H9 (cell line): ENCODE measurements at regions not wholly inside any gene's neighbourhood (a gene's known extent, or its start where the extent isn't known, plus 50 kb on each side); places are given as distances from the start of the nearest gene placed in this dataset.

ENCODE experiments used
- DNase-seq: peaks from one replicate; pipeline ENCODE4 v3.0.0-alpha.2; 2017
- H2AFZ ChIP-seq: one replicate; pipeline ENCODE4 v1.6.1; 2013; ENCODE audit warnings: mild to moderate bottlenecking, low read length, control low read depth, moderate library complexity
- H2AK5ac ChIP-seq: 2 replicates; pipeline ENCODE4 v1.6.1; 2013; ENCODE audit warnings: low read length, control low read depth, mixed read lengths; ENCODE audit not compliant: insufficient read length
- H2BK120ac ChIP-seq: one replicate; pipeline ENCODE4 v1.6.1; 2013; ENCODE audit warnings: low read depth, mild to moderate bottlenecking, low read length, control low read depth, inconsistent platforms; ENCODE audit not compliant: poor library complexity, severe bottlenecking
- H2BK12ac ChIP-seq: 2 replicates; pipeline ENCODE4 v1.6.1; 2013; ENCODE audit warnings: low read length, control low read depth, mixed read lengths, low read depth; ENCODE audit not compliant: insufficient read length
- H2BK15ac ChIP-seq: 2 replicates; pipeline ENCODE4 v1.6.1; 2013; ENCODE audit warnings: low read depth, low read length, control low read depth
- H2BK20ac ChIP-seq: one replicate; pipeline ENCODE4 v1.6.1; 2013; ENCODE audit warnings: low read depth, mild to moderate bottlenecking, low read length, control low read depth, inconsistent platforms; ENCODE audit not compliant: poor library complexity, severe bottlenecking
- H2BK5ac ChIP-seq: 2 replicates; pipeline ENCODE4 v1.6.1; 2013; ENCODE audit warnings: low read length, control low read depth, mixed read lengths; ENCODE audit not compliant: insufficient read length
- H3K14ac ChIP-seq: 2 replicates; pipeline ENCODE4 v1.6.1; 2013; ENCODE audit warnings: low read length, control low read depth; ENCODE audit not compliant: insufficient read depth
- H3K18ac ChIP-seq: 2 replicates; pipeline ENCODE4 v1.6.1; 2013; ENCODE audit warnings: low read depth, mild to moderate bottlenecking, mixed read lengths, low read length, control low read depth; ENCODE audit not compliant: insufficient read length
- H3K23ac ChIP-seq: 2 replicates; pipeline ENCODE4 v1.6.1; 2013; ENCODE audit warnings: low read length, control low read depth, mixed read lengths, low read depth; ENCODE audit not compliant: insufficient read length
- H3K23me2 ChIP-seq: 2 replicates; pipeline ENCODE4 v1.6.1; 2013; ENCODE audit warnings: low read depth, mild to moderate bottlenecking, mixed read lengths, low read length, control low read depth; ENCODE audit not compliant: insufficient read length, poor library complexity, severe bottlenecking
- H3K27ac ChIP-seq: 2 replicates; pipeline ENCODE4 v1.5.1; 2013; ENCODE audit warnings: low read length, control low read depth, mixed read lengths, low read depth; ENCODE audit not compliant: insufficient read length
- H3K27me3 ChIP-seq: 2 replicates; pipeline ENCODE4 v1.6.1; 2013; ENCODE audit warnings: low read length, control low read depth, inconsistent platforms; ENCODE audit not compliant: insufficient read depth
- H3K4ac ChIP-seq: 2 replicates; pipeline ENCODE4 v1.6.1; 2013; ENCODE audit warnings: low read depth, mild to moderate bottlenecking, control low read depth, inconsistent platforms, low read length, moderate library complexity
- H3K4me1 ChIP-seq: 2 replicates; pipeline ENCODE4 v1.6.1; 2013; ENCODE audit warnings: low read length, control low read depth, inconsistent platforms; ENCODE audit not compliant: insufficient read depth
- H3K4me2 ChIP-seq: 2 replicates; pipeline ENCODE4 v1.6.1; 2013; ENCODE audit warnings: low read length, control low read depth, mixed read lengths; ENCODE audit not compliant: insufficient read length, insufficient read depth
- H3K56ac ChIP-seq: 2 replicates; pipeline ENCODE4 v1.6.1; 2013; ENCODE audit warnings: low read depth, mild to moderate bottlenecking, mixed read lengths, low read length, control low read depth; ENCODE audit not compliant: insufficient read length
- H3K79me1 ChIP-seq: 2 replicates; pipeline ENCODE4 v1.6.1; 2013; ENCODE audit warnings: low read depth, mild to moderate bottlenecking, moderate library complexity, low read length, control low read depth, inconsistent platforms; ENCODE audit not compliant: insufficient read depth, poor library complexity, severe bottlenecking
- H3K79me2 ChIP-seq: 2 replicates; pipeline ENCODE4 v1.6.1; 2013; ENCODE audit warnings: low read length, control low read depth, inconsistent platforms; ENCODE audit not compliant: insufficient read depth
- H3K9ac ChIP-seq: 2 replicates; pipeline ENCODE4 v1.6.1; 2013; ENCODE audit warnings: low read length, control low read depth, mixed read lengths; ENCODE audit not compliant: insufficient read length; ENCODE audit errors: extremely low read depth
- H3K9me3 ChIP-seq: one replicate; pipeline ENCODE4 v1.6.1; 2013; ENCODE audit warnings: low read depth, low read length, inconsistent platforms; ENCODE audit not compliant: control insufficient read depth
- H3T11ph ChIP-seq: one replicate; pipeline ENCODE4 v1.6.1; 2013; ENCODE audit warnings: mild to moderate bottlenecking, low read length, control low read depth, inconsistent platforms
- H4K20me1 ChIP-seq: one replicate; pipeline ENCODE4 v1.6.1; 2013; ENCODE audit not compliant: control insufficient read depth, insufficient read length, insufficient read depth
- H4K5ac ChIP-seq: 2 replicates; pipeline ENCODE4 v1.6.1; 2013; ENCODE audit warnings: low read depth, mild to moderate bottlenecking, mixed read lengths, low read length, control low read depth; ENCODE audit not compliant: insufficient read length
- H4K8ac ChIP-seq: replicated peaks from 2 replicates; pipeline ENCODE4 v1.6.1; 2013; ENCODE audit warnings: low read length, control low read depth, mixed read lengths, low read depth; ENCODE audit not compliant: insufficient read length
- H4K91ac ChIP-seq: 2 replicates; pipeline ENCODE4 v1.6.1; 2013; ENCODE audit warnings: low read depth, mild to moderate bottlenecking, moderate library complexity, mixed read lengths, low read length, control low read depth; ENCODE audit not compliant: insufficient read length
- H3K27ac Mint-ChIP-seq, 3 experiments: 2 replicates in 2 of 3; 3 replicates in 1 of 3; pipeline ENCODE4 v1.8.0; 2020 to 2021; ENCODE audit warnings: mixed read lengths in 3 of 3, mild to moderate bottlenecking in 1 of 3, moderate library complexity in 1 of 3
- H3K27me3 Mint-ChIP-seq: 2 replicates; pipeline ENCODE4 v1.8.0; 2021; ENCODE audit warnings: low read depth, mild to moderate bottlenecking, moderate library complexity, mixed read lengths
- H3K36me3 Mint-ChIP-seq, 3 experiments: 2 replicates in 2 of 3; 3 replicates in 1 of 3; pipeline ENCODE4 v1.8.0; 2020 to 2021; ENCODE audit warnings: low read depth in 3 of 3, mixed read lengths in 3 of 3; ENCODE audit not compliant: insufficient read depth in 1 of 3
- H3K4me1 Mint-ChIP-seq, 2 experiments: 2 replicates each; pipeline ENCODE4 v1.8.0; 2020; ENCODE audit warnings: mixed read lengths in 2 of 2
- H3K4me3 Mint-ChIP-seq, 2 experiments: 2 replicates in 1 of 2; 3 replicates in 1 of 2; pipeline ENCODE4 v1.8.0; 2020 to 2021; ENCODE audit warnings: mild to moderate bottlenecking in 2 of 2, mixed read lengths in 2 of 2, moderate library complexity in 1 of 2
- H3K9me3 Mint-ChIP-seq, 2 experiments: 2 replicates in 1 of 2; 3 replicates in 1 of 2; pipeline ENCODE4 v1.8.0; 2020; ENCODE audit warnings: mild to moderate bottlenecking in 2 of 2, mixed read lengths in 2 of 2, moderate library complexity in 1 of 2
- WGBS: extraction: QIAGEN DNeasy Blood & Tissue Kit; methylation state at CpG from one replicate; pipeline ENCODE4 v1.1.7; 2013; ENCODE audit warnings: missing lambda C conversion rate, low lambda C conversion rate, mixed read lengths; ENCODE audit not compliant: insufficient read length; ENCODE audit errors: extremely low coverage; 5-methylcytosine and 5-hydroxymethylcytosine counted together
- TF ChIP-seq, protein P1 (sequence below): fragments of 200-600 bp; sonication (generic); conservative IDR thresholded peaks from 3 replicates; pipeline ENCODE4 v1.8.0; 2021; ENCODE audit warnings: antibody characterized with exemption, mild to moderate bottlenecking

DNA sequence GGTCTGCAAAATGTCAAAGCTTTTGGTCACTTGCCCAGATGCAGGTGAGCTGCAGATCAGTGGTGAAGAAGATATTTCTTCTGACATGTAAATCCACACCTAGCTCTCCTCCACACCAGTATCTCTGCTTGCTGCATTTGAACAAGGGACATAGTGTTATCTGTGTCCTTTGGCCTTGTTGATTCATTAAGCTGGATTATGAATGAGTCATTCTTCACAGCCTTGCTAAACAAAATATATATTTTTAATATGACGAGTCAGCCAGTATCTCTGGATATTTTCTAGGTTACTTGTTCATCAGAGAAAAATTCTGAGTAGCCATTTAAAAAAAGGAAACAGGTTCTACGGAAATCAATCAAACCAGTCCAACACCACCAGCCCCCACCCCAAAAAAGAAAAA, 190.6 kb upstream of the ADAMTS9 start:
- H3K9me3 ChIP-seq: no peaks in the 10 kb centered on the region

More for the DNA sequence above, 190.6 kb upstream of the ADAMTS9 start:
- Histone ChIP-seq H3K27ac (no peak overlapping the region), H4K91ac (no peak overlapping the region), H3K27me3 (no peaks in the 10 kb centered on the region), H4K5ac (no peak overlapping the region), H3K4me1 (no peaks in the 10 kb centered on the region), H3K18ac (no peak overlapping the region), H3K23ac (no peak overlapping the region), H2BK5ac (no peak overlapping the region), H3K14ac (no peak overlapping the region), H4K8ac (no peak overlapping the region), H2BK20ac (no peak overlapping the region), H3K9ac (no peak overlapping the region), H2AK5ac (no peak overlapping the region), H4K20me1 (no peaks in the 10 kb centered on the region), H2BK12ac (no peak overlapping the region), H3K4ac (no peak overlapping the region), H3K4me2 (no peak overlapping the region), H2AFZ (no peak overlapping the region), H2BK120ac (no peak overlapping the region), H3K79me2 (no peaks in the 10 kb centered on the region), H3T11ph (no peak overlapping the region), H3K56ac (no peak overlapping the region), H3K79me1 (no peaks in the 10 kb centered on the region), H3K23me2 (no peaks in the 10 kb centered on the region), H2BK15ac (no peak overlapping the region)
- TF ChIP-seq, protein P1, sequence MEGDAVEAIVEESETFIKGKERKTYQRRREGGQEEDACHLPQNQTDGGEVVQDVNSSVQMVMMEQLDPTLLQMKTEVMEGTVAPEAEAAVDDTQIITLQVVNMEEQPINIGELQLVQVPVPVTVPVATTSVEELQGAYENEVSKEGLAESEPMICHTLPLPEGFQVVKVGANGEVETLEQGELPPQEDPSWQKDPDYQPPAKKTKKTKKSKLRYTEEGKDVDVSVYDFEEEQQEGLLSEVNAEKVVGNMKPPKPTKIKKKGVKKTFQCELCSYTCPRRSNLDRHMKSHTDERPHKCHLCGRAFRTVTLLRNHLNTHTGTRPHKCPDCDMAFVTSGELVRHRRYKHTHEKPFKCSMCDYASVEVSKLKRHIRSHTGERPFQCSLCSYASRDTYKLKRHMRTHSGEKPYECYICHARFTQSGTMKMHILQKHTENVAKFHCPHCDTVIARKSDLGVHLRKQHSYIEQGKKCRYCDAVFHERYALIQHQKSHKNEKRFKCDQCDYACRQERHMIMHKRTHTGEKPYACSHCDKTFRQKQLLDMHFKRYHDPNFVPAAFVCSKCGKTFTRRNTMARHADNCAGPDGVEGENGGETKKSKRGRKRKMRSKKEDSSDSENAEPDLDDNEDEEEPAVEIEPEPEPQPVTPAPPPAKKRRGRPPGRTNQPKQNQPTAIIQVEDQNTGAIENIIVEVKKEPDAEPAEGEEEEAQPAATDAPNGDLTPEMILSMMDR: no peak
- H3K4me1 Mint-ChIP-seq: no peaks in the 10 kb centered on the region
- no peaks in the 10 kb centered on the region; a peak in 1 of 5 replicates for H3K9me3 Mint-ChIP-seq
- H3K36me3 Mint-ChIP-seq: no peaks in the 10 kb centered on the region; a peak in 1 of 7 replicates
- H3K4me3 Mint-ChIP-seq: no peak overlapping the region
- no peaks in the 10 kb centered on the region; the same call in none of the 2 replicates for H3K27me3 Mint-ChIP-seq
- no CpG with 5 or more reads among the region's 2 CpGs for WGBS
- no peak overlapping the region for H3K27ac Mint-ChIP-seq
- DNase-seq: no peak
